H1 (cell line): ENCODE measurements at regions not wholly inside any gene's neighbourhood (a gene's known extent, or its start where the extent isn't known, plus 50 kb on each side); places are given as distances from the start of the nearest gene placed in this dataset.

Experiments
- CTCF ChIA-PET: fragments of 300-600 bp; sonication (Branson Sonifier 250); formaldehyde crosslinking; loops from one replicate; lab custom pipeline; 2021; ENCODE audit not compliant: partially characterized antibody; lab: Charles Lee
- POLR2A ChIA-PET: fragments of 300-600 bp; sonication (Branson Sonifier 250); formaldehyde crosslinking; loops from one replicate; lab custom pipeline; 2021; ENCODE audit warnings: inconsistent platforms; ENCODE audit not compliant: partially characterized antibody; lab: Charles Lee
- DNase-seq, 2 experiments: peaks; one replicate each; pipeline versions ENCODE4 v3.0.0 to v3.0.0-alpha.2; 2010 to 2022; ENCODE audit warnings: low spot score in 2 of 2, low read depth in 1 of 2, mixed read lengths in 1 of 2
- FAIRE-seq: peaks from 2 replicates; lab custom pipeline; 2011; peaks lifted over from hg19 to GRCh38; lab: Jason Lieb, UNC
- H2AFZ ChIP-seq: 2 replicates; pipeline ENCODE4 v1.8.1; 2012; ENCODE audit warnings: low read length, inconsistent platforms
- H2AK5ac ChIP-seq: 2 replicates; pipeline ENCODE4 v1.6.1; 2013; ENCODE audit warnings: low read depth, low read length
- H2BK120ac ChIP-seq: replicated peaks from 2 replicates; pipeline ENCODE3; 2013; ENCODE audit warnings: low read depth, low read length, inconsistent platforms
- H2BK12ac ChIP-seq: 2 replicates; pipeline ENCODE4 v1.6.1; 2013; ENCODE audit warnings: low read depth, low read length
- H2BK15ac ChIP-seq: 2 replicates; pipeline ENCODE4 v1.6.1; 2013; ENCODE audit warnings: low read length
- H2BK20ac ChIP-seq: 2 replicates; pipeline ENCODE4 v1.6.1; 2013; ENCODE audit warnings: low read length
- H2BK5ac ChIP-seq: 2 replicates; pipeline ENCODE4 v1.6.1; 2013; ENCODE audit warnings: low read depth, low read length
- H3K14ac ChIP-seq: 2 replicates; pipeline ENCODE4 v1.6.1; 2013; ENCODE audit warnings: inconsistent platforms; ENCODE audit not compliant: insufficient read length
- H3K18ac ChIP-seq: 2 replicates; pipeline ENCODE4 v1.6.1; 2013; ENCODE audit warnings: low read length; ENCODE audit errors: extremely low read depth
- H3K23ac ChIP-seq: 2 replicates; pipeline ENCODE4 v1.6.1; 2013; ENCODE audit warnings: inconsistent platforms; ENCODE audit not compliant: insufficient read length
- H3K23me2 ChIP-seq: 2 replicates; pipeline ENCODE4 v1.6.1; 2013; ENCODE audit warnings: low read depth, low read length
- H3K27ac ChIP-seq: 2 replicates; pipeline ENCODE4 v1.6.1; 2011; ENCODE audit warnings: low read depth, low read length, inconsistent platforms
- H3K27me3 ChIP-seq, 4 experiments: replicated peaks in 1 of 4; 1 replicate in 1 of 4; 2 replicates in 3 of 4; pipeline versions ENCODE4 v1.6.1 to v1.8.1; 2011 to 2013; ENCODE audit warnings: low read length in 3 of 4, mild to moderate bottlenecking in 3 of 4, inconsistent platforms in 2 of 4, mixed read lengths in 2 of 4, moderate library complexity in 1 of 4; ENCODE audit not compliant: control insufficient read depth in 3 of 4, insufficient read depth in 3 of 4; ENCODE audit errors: extremely low read depth in 1 of 4
- H3K36me3 ChIP-seq, 4 experiments: 2 replicates each; pipeline versions ENCODE4 v1.6.1 to v1.8.1; 2011 to 2013; ENCODE audit warnings: mild to moderate bottlenecking in 4 of 4, low read length in 3 of 4, moderate library complexity in 2 of 4, control low read depth in 1 of 4, inconsistent platforms in 1 of 4; ENCODE audit not compliant: insufficient read depth in 4 of 4, control insufficient read depth in 2 of 4
- H3K4ac ChIP-seq: replicated peaks from 2 replicates; pipeline ENCODE3; 2013; ENCODE audit warnings: low read length, low read depth, mixed read lengths, inconsistent platforms; ENCODE audit not compliant: insufficient read length
- H3K4me1 ChIP-seq, 4 experiments: replicated peaks in 1 of 4; 1 replicate in 1 of 4; 2 replicates in 3 of 4; pipeline versions ENCODE4 v1.6.1 to v1.8.1; 2011 to 2013; ENCODE audit warnings: low read length in 3 of 4, inconsistent platforms in 2 of 4, mixed read lengths in 1 of 4; ENCODE audit not compliant: insufficient read depth in 4 of 4, control insufficient read depth in 3 of 4
- H3K4me2 ChIP-seq, 2 experiments: 2 replicates each; pipeline versions ENCODE4 v1.6.1 to v1.8.1; 2011 to 2013; ENCODE audit warnings: low read depth in 2 of 2, low read length in 2 of 2, control low read depth in 1 of 2, inconsistent platforms in 1 of 2, mild to moderate bottlenecking in 1 of 2; ENCODE audit not compliant: insufficient read depth in 1 of 2
- H3K4me3 ChIP-seq, 4 experiments: fragments of 200-600, 300-600 bp in 1 of 4; sonication (generic), shearing (Covaris generic), sonication (Bioruptor Twin) in 1 of 4; 2 replicates each; pipeline versions ENCODE4 v1.5.1 to v1.8.1; 2011 to 2016; ENCODE audit warnings: low read length in 4 of 4, low read depth in 3 of 4, control low read depth in 2 of 4, inconsistent platforms in 2 of 4, mild to moderate bottlenecking in 2 of 4, mixed read lengths in 1 of 4, moderate library complexity in 1 of 4; ENCODE audit not compliant: insufficient read depth in 2 of 4; ENCODE audit errors: extremely low read depth in 1 of 4
- H3K56ac ChIP-seq: replicated peaks from 2 replicates; pipeline ENCODE3; 2013; ENCODE audit warnings: low read depth, mild to moderate bottlenecking, mixed read lengths, low read length, inconsistent platforms; ENCODE audit not compliant: insufficient read length
- H3K79me1 ChIP-seq: 2 replicates; pipeline ENCODE4 v1.6.1; 2013; ENCODE audit warnings: low read depth, low read length, control low read depth
- H3K79me2 ChIP-seq, 2 experiments: 2 replicates each; pipeline versions ENCODE4 v1.6.1 to v1.8.1; 2012 to 2013; ENCODE audit warnings: low read length in 2 of 2, mild to moderate bottlenecking in 2 of 2, inconsistent platforms in 1 of 2; ENCODE audit not compliant: insufficient read depth in 2 of 2, control insufficient read depth in 1 of 2
- H3K9ac ChIP-seq, 4 experiments: replicated peaks in 1 of 4; 1 replicate in 1 of 4; 2 replicates in 3 of 4; pipeline versions ENCODE4 v1.6.1 to v1.8.1; 2011 to 2013; ENCODE audit warnings: low read depth in 3 of 4, low read length in 3 of 4, control low read depth in 2 of 4, mild to moderate bottlenecking in 2 of 4, moderate library complexity in 2 of 4, inconsistent platforms in 1 of 4; ENCODE audit errors: extremely low read depth in 1 of 4
- H3K9me3 ChIP-seq, 2 experiments: 2 replicates each; pipeline versions ENCODE4 v1.6.1 to v1.8.1; 2012 to 2013; ENCODE audit warnings: mild to moderate bottlenecking in 2 of 2, moderate library complexity in 2 of 2, control low read depth in 1 of 2, inconsistent platforms in 1 of 2, low read depth in 1 of 2, low read length in 1 of 2, mixed read lengths in 1 of 2; ENCODE audit not compliant: insufficient read depth in 2 of 2
- H4K20me1 ChIP-seq, 2 experiments: replicated peaks in 1 of 2; 2 replicates each; pipeline versions ENCODE3 to v1.8.1; 2011 to 2013; ENCODE audit warnings: inconsistent platforms in 2 of 2, low read length in 2 of 2, mild to moderate bottlenecking in 1 of 2; ENCODE audit not compliant: insufficient read depth in 2 of 2, control insufficient read depth in 1 of 2
- H4K5ac ChIP-seq: 2 replicates; pipeline ENCODE4 v1.6.1; 2013; ENCODE audit warnings: low read length, low read depth, mixed read lengths, inconsistent platforms; ENCODE audit not compliant: insufficient read length
- H4K8ac ChIP-seq: 2 replicates; pipeline ENCODE4 v1.8.0; 2013; ENCODE audit warnings: mild to moderate bottlenecking, moderate library complexity, low read length, inconsistent platforms; ENCODE audit not compliant: insufficient read depth; ENCODE audit errors: extremely low read depth
- H4K91ac ChIP-seq: replicated peaks from 2 replicates; pipeline ENCODE3; 2013; ENCODE audit warnings: low read length, mixed read lengths, inconsistent platforms; ENCODE audit not compliant: insufficient read length
- CBX8 ChIP-seq: fragments of 300-800, 300-1000 bp; sonication (generic); IDR thresholded peaks from 2 replicates; pipeline ENCODE4 v1.7.1; 2016; ENCODE audit warnings: low read depth, low read length, borderline replicate concordance
- EP300 ChIP-seq, 2 experiments: IDR thresholded peaks; 1 replicate in 1 of 2; 2 replicates in 1 of 2; pipeline ENCODE4 v1.6.1; 2011 to 2012; ENCODE audit warnings: low read depth in 2 of 2, low read length in 2 of 2, mild to moderate bottlenecking in 2 of 2, borderline replicate concordance in 1 of 2, inconsistent platforms in 1 of 2, moderate library complexity in 1 of 2
- FOSL1 ChIP-seq: IDR thresholded peaks from 2 replicates; pipeline ENCODE4 v1.6.1; 2011; ENCODE audit warnings: mild to moderate bottlenecking, low read depth, low read length, moderate library complexity; ENCODE audit not compliant: insufficient read depth
- KDM4A ChIP-seq: IDR thresholded peaks from one replicate; pipeline ENCODE4 v1.7.1; 2012; ENCODE audit warnings: low read depth, mild to moderate bottlenecking, moderate library complexity, low read length, inconsistent platforms; ENCODE audit not compliant: severe bottlenecking
- RNF2 ChIP-seq: fragments of 200-900, 300-1000 bp; sonication (generic); IDR thresholded peaks from 2 replicates; pipeline ENCODE4 v1.7.1; 2016; ENCODE audit warnings: borderline replicate concordance, low read depth, mild to moderate bottlenecking, antibody characterized with exemption, low read length; ENCODE audit not compliant: poor library complexity, severe bottlenecking; ENCODE audit errors: missing control alignments
- SIN3A ChIP-seq, 2 experiments: IDR thresholded peaks in 1 of 2; conservative IDR thresholded peaks in 1 of 2; 2 replicates each; pipeline ENCODE4 v1.6.1; 2011 to 2012; ENCODE audit warnings: low read length in 2 of 2, improper control_type of control experiment in 1 of 2, low read depth in 1 of 2, mild to moderate bottlenecking in 1 of 2
- SRF ChIP-seq: IDR thresholded peaks from 2 replicates; pipeline ENCODE4 v1.6.1; 2011; ENCODE audit warnings: mild to moderate bottlenecking, low read depth, low read length, moderate library complexity
- TBP ChIP-seq: IDR thresholded peaks from 2 replicates; pipeline ENCODE4 v1.6.1; 2011; ENCODE audit warnings: low read depth, low read length, improper control_type of control experiment
- TCF12 ChIP-seq: IDR thresholded peaks from 2 replicates; pipeline ENCODE4 v1.6.1; 2011; ENCODE audit warnings: low read depth, mild to moderate bottlenecking, low read length
- WGBS, 2 experiments: shearing (Covaris generic) in 1 of 2; methylation state at CpG; one replicate each; pipeline versions ENCODE4 v1.1.6 to v1.1.7; 2013 to 2015; ENCODE audit warnings: low lambda C conversion rate in 2 of 2, mixed read lengths in 2 of 2, inconsistent platforms in 1 of 2, low coverage in 1 of 2, missing lambda C conversion rate in 1 of 2; ENCODE audit not compliant: insufficient replicate concordance in 2 of 2, insufficient coverage in 1 of 2, insufficient read length in 1 of 2; ENCODE audit errors: extremely low coverage in 1 of 2, missing lambda C conversion rate in 1 of 2; 5-methylcytosine and 5-hydroxymethylcytosine counted together

- H4K91ac ChIP-seq, result no peak overlapping the region
- no peaks in the 10 kb centered on the region for H3K36me3 ChIP-seq
- H3K18ac ChIP-seq, result no peak overlapping the region
- no peak overlapping the region for H3K4ac ChIP-seq
- no peak for DNase-seq
- no peak overlapping the region for H3K4me3 ChIP-seq
- ChIA-PET CTCF (no interaction called here), POLR2A (no interaction called here)
- H3K14ac ChIP-seq, result no peak overlapping the region
- no peaks in the 10 kb centered on the region for H3K4me1 ChIP-seq
- H3K27ac ChIP-seq, result no peak overlapping the region
- H2BK120ac ChIP-seq, result no peak overlapping the region
- H3K9ac ChIP-seq, result no peak overlapping the region
- H3K79me2 ChIP-seq, result no peaks in the 10 kb centered on the region
- no peaks in the 10 kb centered on the region for H4K20me1 ChIP-seq
- no peak overlapping the region for H2BK20ac ChIP-seq
- no peak overlapping the region for H3K56ac ChIP-seq
- H2BK12ac ChIP-seq, result no peak overlapping the region
- H2AK5ac ChIP-seq, result no peak overlapping the region
- H4K8ac ChIP-seq, result no peak overlapping the region
- no peak overlapping the region for H3K4me2 ChIP-seq
- no peaks in the 10 kb centered on the region for H3K79me1 ChIP-seq
- FAIRE-seq, result no peak
- H3K23ac ChIP-seq, result no peak overlapping the region
- 78% methylated on average over 4 of the region's 4 CpGs; no CpG with 5 or more reads in 1 of the 2 experiments for WGBS, 2 experiments
- no peak overlapping the region for H2BK5ac ChIP-seq
- H2AFZ ChIP-seq, result no peak overlapping the region
- no peak overlapping the region for H2BK15ac ChIP-seq
- no peak overlapping the region for H4K5ac ChIP-seq
- H3K9me3 ChIP-seq, result no peaks in the 10 kb centered on the region
- no peaks in the 10 kb centered on the region for H3K23me2 ChIP-seq
- no peaks in the 10 kb centered on the region for H3K27me3 ChIP-seq
- no peak for TF ChIP-seq KDM4A
- no peak for TF ChIP-seq FOSL1
- TF ChIP-seq SIN3A (conservative IDR thresholded peaks at IDR 0.05 in 1 of 2, IDR thresholded peaks at IDR 0.05 in 1 of 2; ENCODE audit: low read depth in 1 of 2, low read length in 2 of 2), result no peak
- no peak for TF ChIP-seq TCF12
- no peak for TF ChIP-seq SRF
- TF ChIP-seq TBP, result no peak
- TF ChIP-seq CBX8, result no peak
- TF ChIP-seq EP300 (IDR thresholded peaks at IDR 0.05; ENCODE audit: borderline replicate concordance in 1 of 2, low read depth in 2 of 2, low read length in 2 of 2), result no peak
- TF ChIP-seq RNF2, result no peak
These were observed 153.6 kb downstream of the FAM78B start for GRCh38 chr1:166013232-166013631.
